Ovary (tissue), 7 donors: ENCODE measurements at regions not wholly inside any gene's neighbourhood (a gene's known extent, or its start where the extent isn't known, plus 50 kb on each side); places are given as distances from the start of the nearest gene placed in this dataset.

ENCODE experiments used
- DNase-seq, 5 donors: peaks; one replicate each; pipeline ENCODE4 v3.0.0-alpha.2; 2019 to 2020
- H3K27ac ChIP-seq, 2 donors: fragments of 200-600 bp; one replicate each; pipeline versions ENCODE4 v1.5.1 to v1.8.0; 2019 to 2022
- H3K27me3 ChIP-seq: fragments of 200-600 bp; one replicate; pipeline ENCODE4 v1.8.0; 2022
- H3K36me3 ChIP-seq: fragments of 200-600 bp; sonication (generic); one replicate; pipeline ENCODE4 v1.5.1; 2019
- H3K4me1 ChIP-seq: one replicate; pipeline ENCODE4 v1.8.1; 2013; ENCODE audit warnings: mild to moderate bottlenecking, moderate library complexity; ENCODE audit not compliant: insufficient read depth
- H3K4me3 ChIP-seq: fragments of 200-600 bp; sonication (generic); one replicate; pipeline ENCODE4 v1.5.1; 2017
- H3K9me3 ChIP-seq, 2 donors: fragments of 200-600 bp in 1 of 2; sonication (generic) in 1 of 2; one replicate each; pipeline versions ENCODE4 v1.5.1 to v1.8.1; 2013 to 2019; ENCODE audit warnings: mild to moderate bottlenecking in 1 of 2, moderate library complexity in 1 of 2
- EP300 ChIP-seq: sonication (generic); formaldehyde crosslinking; IDR thresholded peaks from one replicate; pipeline ENCODE4 v1.6.1; 2017; ENCODE audit warnings: antibody characterized with exemption
- POLR2A ChIP-seq: fragments of 450-650 bp; IDR thresholded peaks from one replicate; pipeline ENCODE4 v1.6.1; 2017; ENCODE audit warnings: antibody characterized with exemption, mild to moderate bottlenecking, moderate library complexity
- WGBS, 3 donors: extraction: QIAGEN DNeasy Blood & Tissue Kit in 1 of 3; methylation state at CpG; one replicate each; pipeline versions ENCODE4 v1.1.5 to v1.1.7; 2013 to 2017; 5-methylcytosine and 5-hydroxymethylcytosine counted together
- intact Hi-C, 4 donors: fragments of 100-400 bp; cut with DNase I; formaldehyde crosslinking; loops; one replicate each; pipeline versions ENCODE4 v1.11.0 to v1.15.1; 2022 to 2023
- TF ChIP-seq, protein P1 (sequence below), 3 donors: fragments of 450-650 bp in 2 of 3; fragments of 200-600 bp in 1 of 3; IDR thresholded peaks; one replicate each; pipeline versions ENCODE4 v1.5.1 to v1.8.0; 2016 to 2022; ENCODE audit warnings: antibody characterized with exemption in 3 of 3, mild to moderate bottlenecking in 1 of 3
- donor health status: DM: no; HTN: no; CAD: no; lungs with moderate emphysema.
- donor health status: DM: no; HTN: no; CAD: no.
- donor health status: Bipolar disorder and iron deficiency.
- donor health status: DM: no; HTN: no; CAD: no.
- donor health status: DM: yes; HTN: yes; CAD: no.

DNA sequence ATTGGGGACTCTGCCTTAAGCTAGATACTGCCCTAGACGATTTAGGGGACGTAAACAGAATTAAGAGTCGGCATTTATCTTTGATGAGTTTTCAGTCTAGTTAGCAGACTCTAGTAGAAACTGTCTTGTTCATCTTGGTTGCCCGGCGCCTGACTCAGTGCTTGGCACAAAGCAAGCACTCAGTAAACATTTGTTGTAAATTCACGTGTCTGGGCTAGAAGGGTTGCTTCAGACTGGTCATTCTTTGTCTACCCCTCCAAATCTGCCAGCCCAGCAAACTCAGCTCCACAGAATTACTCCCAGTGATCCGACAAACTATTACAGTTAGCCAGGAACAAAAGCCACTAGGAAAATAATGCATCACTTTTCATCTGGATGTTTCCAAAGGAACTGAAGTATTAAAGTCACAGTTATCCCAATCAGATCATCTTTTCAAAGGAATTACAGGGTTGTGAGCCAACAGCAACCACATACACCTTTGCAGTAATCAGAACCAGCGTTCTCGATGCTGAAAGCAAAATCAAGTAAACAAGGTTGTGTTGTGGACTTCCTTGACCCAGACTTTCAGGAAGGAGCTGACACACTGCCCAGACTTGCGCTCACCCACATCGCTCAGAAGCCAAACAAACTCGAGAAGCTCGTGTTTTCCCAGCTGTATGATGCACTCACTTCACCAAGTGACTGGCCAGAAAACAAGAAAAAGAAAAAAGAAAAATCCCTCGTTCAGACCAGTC lies 66.5 kb upstream of the GADD45A start:
- TF ChIP-seq, protein P1, sequence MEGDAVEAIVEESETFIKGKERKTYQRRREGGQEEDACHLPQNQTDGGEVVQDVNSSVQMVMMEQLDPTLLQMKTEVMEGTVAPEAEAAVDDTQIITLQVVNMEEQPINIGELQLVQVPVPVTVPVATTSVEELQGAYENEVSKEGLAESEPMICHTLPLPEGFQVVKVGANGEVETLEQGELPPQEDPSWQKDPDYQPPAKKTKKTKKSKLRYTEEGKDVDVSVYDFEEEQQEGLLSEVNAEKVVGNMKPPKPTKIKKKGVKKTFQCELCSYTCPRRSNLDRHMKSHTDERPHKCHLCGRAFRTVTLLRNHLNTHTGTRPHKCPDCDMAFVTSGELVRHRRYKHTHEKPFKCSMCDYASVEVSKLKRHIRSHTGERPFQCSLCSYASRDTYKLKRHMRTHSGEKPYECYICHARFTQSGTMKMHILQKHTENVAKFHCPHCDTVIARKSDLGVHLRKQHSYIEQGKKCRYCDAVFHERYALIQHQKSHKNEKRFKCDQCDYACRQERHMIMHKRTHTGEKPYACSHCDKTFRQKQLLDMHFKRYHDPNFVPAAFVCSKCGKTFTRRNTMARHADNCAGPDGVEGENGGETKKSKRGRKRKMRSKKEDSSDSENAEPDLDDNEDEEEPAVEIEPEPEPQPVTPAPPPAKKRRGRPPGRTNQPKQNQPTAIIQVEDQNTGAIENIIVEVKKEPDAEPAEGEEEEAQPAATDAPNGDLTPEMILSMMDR (IDR thresholded peaks at IDR 0.05): no peak
- TF ChIP-seq POLR2A (no peak), EP300 (peak; percentile 79)
- Histone ChIP-seq H3K4me3 (peak overlapping the region; percentile 21), H3K9me3 (no peaks in the 10 kb centered on the region), H3K36me3 (no peaks in the 10 kb centered on the region), H3K4me1 (peaks cover 10% of the 10 kb centered on the region), H3K27ac (peak overlapping the region; percentile 39 to 80), H3K27me3 (no peaks in the 10 kb centered on the region)
- 7 to 12% (median 10%) methylated on average over 14 of the region's 14 CpGs for WGBS, 3 donors
- intact Hi-C loops: no loop called here
- DNase-seq: peak; percentile 74 to 85 (median 79)

DNA sequence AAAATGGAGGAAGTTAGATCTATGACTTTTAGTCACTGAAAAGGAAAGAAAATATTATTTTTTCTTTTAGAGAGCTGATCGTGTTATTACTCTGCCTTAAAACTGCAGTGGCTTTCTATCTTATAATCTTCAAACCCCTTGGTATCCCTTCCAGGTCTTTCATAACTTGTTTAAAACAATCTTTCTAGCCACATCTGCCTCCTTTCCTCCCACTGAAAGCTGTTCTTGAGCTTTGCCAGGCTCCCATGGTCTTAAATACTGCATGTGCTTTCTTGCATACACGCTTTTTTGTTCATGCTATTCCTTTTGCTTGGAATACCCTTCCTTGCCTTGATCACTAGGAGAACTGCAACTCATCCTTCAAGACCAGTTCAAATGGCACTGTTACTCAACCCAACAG lies 65.9 kb upstream of the GADD45A start:
- intact Hi-C loops: no loop called here
- Histone ChIP-seq H3K36me3 (no peaks in the 10 kb centered on the region), H3K9me3 (no peaks in the 10 kb centered on the region), H3K4me3 (no peak overlapping the region), H3K27me3 (no peaks in the 10 kb centered on the region), H3K27ac (peak overlapping the region; percentile 39 to 80), H3K4me1 (peaks cover 10% of the 10 kb centered on the region)
- no peak for TF ChIP-seq EP300
- TF ChIP-seq, protein P1 (IDR thresholded peaks at IDR 0.05): no peak
- no peak for TF ChIP-seq POLR2A
- WGBS, 3 donors: 8 to 20% (median 14%) methylated on average over 2 of the region's 2 CpGs
- DNase-seq: no peak

DNA sequence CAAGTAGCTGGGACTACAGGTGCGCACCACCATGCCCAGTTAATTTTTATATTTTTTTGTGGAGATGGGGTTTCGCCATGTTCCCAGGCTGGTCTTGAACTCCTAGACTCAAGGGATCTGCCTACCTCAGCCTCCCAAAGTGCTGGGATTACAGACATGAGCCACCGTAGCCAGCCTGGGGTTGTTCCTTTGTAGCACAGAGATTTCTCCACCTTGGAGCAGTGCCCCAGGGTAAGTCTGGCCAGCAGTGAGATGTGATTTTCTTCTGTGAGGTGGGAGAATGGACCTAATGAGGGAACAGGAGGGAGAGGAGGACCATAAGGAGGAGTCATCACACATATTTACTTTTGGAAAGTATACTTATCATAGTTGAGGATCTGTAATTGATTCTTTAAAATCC lies 61.1 kb upstream of the GADD45A start:
- WGBS, 3 donors: 88 to 94% (median 92%) methylated on average over 3 of the region's 3 CpGs
- TF ChIP-seq EP300 (no peak), POLR2A (no peak)
- TF ChIP-seq, protein P1 (IDR thresholded peaks at IDR 0.05): no peak
- Histone ChIP-seq H3K9me3 (no peaks in the 10 kb centered on the region), H3K4me1 (peaks cover 6% of the 10 kb centered on the region), H3K27me3 (no peaks in the 10 kb centered on the region), H3K4me3 (no peak overlapping the region), H3K27ac (no peak overlapping the region), H3K36me3 (no peaks in the 10 kb centered on the region)
- DNase-seq: no peak
- intact Hi-C loops: no loop called here

DNA sequence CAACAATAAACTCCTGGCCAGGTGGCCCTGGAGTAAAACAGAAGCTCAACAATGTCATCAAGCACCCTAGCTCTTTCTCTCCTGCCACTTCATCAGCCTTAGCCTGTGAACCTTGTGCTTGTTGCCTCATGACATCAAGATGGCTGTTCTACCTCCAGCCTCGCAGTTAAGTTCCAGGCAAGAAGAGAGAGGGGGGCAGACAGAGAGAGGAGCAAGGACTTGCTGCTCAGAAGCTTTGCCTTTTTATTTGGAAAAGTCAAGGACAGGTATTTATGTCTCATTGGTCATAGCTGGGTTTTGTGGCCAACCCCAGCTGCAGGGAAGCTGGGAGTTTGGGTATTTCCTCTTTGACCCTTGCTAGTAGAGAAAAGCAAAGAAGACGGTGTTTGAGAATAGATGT lies 60.3 kb upstream of the GADD45A start:
- intact Hi-C loops: no loop called here
- TF ChIP-seq POLR2A: no peak
- TF ChIP-seq, protein P1 (IDR thresholded peaks at IDR 0.05): no peak
- no peak for TF ChIP-seq EP300
- Histone ChIP-seq H3K4me1 (peaks cover 5% of the 10 kb centered on the region), H3K36me3 (no peaks in the 10 kb centered on the region), H3K9me3 (no peaks in the 10 kb centered on the region), H3K27ac (no peak overlapping the region), H3K4me3 (no peak overlapping the region), H3K27me3 (no peaks in the 10 kb centered on the region)
- DNase-seq: no peak
- 91 to 97% (median 92%) methylated on average over 2 of the region's 2 CpGs for WGBS, 3 donors
